Gastrocnemius medialis (tissue), 4 donors: ENCODE measurements at regions not wholly inside any gene's neighbourhood (a gene's known extent, or its start where the extent isn't known, plus 50 kb on each side); places are given as distances from the start of the nearest gene placed in this dataset.

Experiments used
- POLR2A ChIP-seq, 2 donors: fragments of 450-650 bp; IDR thresholded peaks; one replicate each; pipeline ENCODE4 v1.6.1; 2017; ENCODE audit warnings: antibody characterized with exemption in 2 of 2, mild to moderate bottlenecking in 2 of 2, moderate library complexity in 2 of 2
- TF ChIP-seq, protein P1 (sequence below), 5 experiments: fragments of 450-650 bp in 3 of 5; fragments of 200-600 bp in 2 of 5; sonication (generic) in 2 of 5; IDR thresholded peaks in 4 of 5; conservative IDR thresholded peaks in 1 of 5; 1 replicate in 4 of 5; 2 replicates in 1 of 5; pipeline ENCODE4 v1.5.1; 2016 to 2019; ENCODE audit warnings: antibody characterized with exemption in 5 of 5, mild to moderate bottlenecking in 3 of 5, moderate library complexity in 3 of 5

DNA sequence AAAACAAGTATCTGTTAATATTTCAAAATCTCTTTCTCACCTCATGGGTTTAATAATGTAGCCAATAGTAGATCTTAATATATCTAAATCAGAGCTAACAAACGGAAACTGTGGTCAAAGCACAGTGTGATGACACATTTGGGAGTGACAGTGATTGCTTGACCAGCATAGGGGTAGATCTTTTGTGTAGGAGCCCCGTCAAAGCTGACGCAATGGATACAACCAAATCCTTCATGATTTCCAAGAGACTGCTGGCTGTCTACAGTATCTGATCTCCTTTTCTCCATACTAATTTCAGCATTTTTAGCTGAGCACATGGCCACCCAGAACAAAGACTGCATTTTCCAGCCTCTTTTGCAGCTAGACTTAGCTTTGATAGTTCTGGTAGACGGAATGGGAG is 299.3 kb upstream of the ECI2 start:
- TF ChIP-seq, protein P1, sequence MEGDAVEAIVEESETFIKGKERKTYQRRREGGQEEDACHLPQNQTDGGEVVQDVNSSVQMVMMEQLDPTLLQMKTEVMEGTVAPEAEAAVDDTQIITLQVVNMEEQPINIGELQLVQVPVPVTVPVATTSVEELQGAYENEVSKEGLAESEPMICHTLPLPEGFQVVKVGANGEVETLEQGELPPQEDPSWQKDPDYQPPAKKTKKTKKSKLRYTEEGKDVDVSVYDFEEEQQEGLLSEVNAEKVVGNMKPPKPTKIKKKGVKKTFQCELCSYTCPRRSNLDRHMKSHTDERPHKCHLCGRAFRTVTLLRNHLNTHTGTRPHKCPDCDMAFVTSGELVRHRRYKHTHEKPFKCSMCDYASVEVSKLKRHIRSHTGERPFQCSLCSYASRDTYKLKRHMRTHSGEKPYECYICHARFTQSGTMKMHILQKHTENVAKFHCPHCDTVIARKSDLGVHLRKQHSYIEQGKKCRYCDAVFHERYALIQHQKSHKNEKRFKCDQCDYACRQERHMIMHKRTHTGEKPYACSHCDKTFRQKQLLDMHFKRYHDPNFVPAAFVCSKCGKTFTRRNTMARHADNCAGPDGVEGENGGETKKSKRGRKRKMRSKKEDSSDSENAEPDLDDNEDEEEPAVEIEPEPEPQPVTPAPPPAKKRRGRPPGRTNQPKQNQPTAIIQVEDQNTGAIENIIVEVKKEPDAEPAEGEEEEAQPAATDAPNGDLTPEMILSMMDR (IDR thresholded peaks at IDR 0.05 in 4 of 5, conservative IDR thresholded peaks at IDR 0.05 in 1 of 5) = no peak
- no peak for TF ChIP-seq POLR2A (IDR thresholded peaks at IDR 0.05)
